ENCODE measurements at regions not wholly inside any gene's neighbourhood (a gene's known extent, or its start where the extent isn't known, plus 50 kb on each side); places are given as distances from the start of the nearest gene placed in this dataset.

DNA sequence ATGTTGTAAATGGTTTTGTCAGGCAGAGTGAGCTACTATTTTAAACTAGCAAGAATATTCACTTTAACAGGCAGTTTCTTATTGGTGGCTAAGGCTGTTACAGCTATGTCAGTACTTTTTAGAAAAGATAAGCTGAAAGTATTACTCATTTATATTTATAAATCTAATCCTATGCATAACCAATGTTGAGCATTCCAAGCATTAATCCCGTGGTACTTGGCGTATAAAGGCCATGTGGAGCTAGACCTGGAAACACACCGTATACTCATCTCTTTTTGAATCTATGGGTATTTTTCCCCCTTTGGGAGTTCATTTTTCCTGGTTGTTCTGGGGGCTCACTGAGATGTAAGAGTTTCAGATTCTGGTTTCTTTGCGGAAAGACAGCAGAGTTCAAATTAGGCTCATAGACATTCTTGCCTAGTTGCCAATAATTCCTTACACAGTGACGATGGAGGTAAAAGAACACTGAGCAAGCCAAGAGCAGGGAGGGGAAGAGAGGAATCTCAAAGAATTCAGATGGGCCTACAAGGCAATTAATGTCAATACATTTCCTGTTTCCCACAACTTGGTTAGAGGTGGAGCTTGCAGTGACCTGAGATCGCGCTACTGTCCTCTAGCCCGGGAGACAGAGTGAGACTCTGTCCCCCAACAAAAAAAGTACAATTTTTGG lies 211.5 kb downstream of the SOX4 start:
- TF ChIP-seq GATA3 (IDR thresholded peaks at IDR 0.05; ENCODE audit: low read depth, low read length) (no peak), GATA2 (IDR thresholded peaks at IDR 0.05; ENCODE audit: low read depth, low read length) (no peak)
